HepG2 (cell line): ENCODE measurements at regions not wholly inside any gene's neighbourhood (a gene's known extent, or its start where the extent isn't known, plus 50 kb on each side); places are given as distances from the start of the nearest gene placed in this dataset.

Experiments used
- ATAC-seq: fragments of 200-7000 bp; cut with Tn5 transposase; 3 replicates; pipeline ENCODE4 v1.9.1; 2020; ENCODE audit warnings: mild to moderate bottlenecking, moderate library complexity
- BruUV-seq: library from RNA; stranded (reverse); fragments of 400-500 nt; replicated peaks from 2 replicates; lab custom pipeline; 2021; lab: Mats Ljungman, UMichigan
- CTCF ChIA-PET: fragments of 300-600 bp; formaldehyde crosslinking; extraction: SDS; loops from one replicate; lab custom pipeline; 2021; ENCODE audit warnings: low total read pairs, inconsistent platforms, low intra/inter-chr PET ratio; lab: Yijun Ruan, JAX
- POLR2A ChIA-PET: fragments of 350-600 bp; sonication (Branson Sonifier 250); formaldehyde crosslinking; loops from one replicate; lab custom pipeline; 2020; ENCODE audit warnings: antibody characterized with exemption, inconsistent platforms; lab: Yijun Ruan, JAX
- DNase-seq: peaks from one replicate; pipeline ENCODE4 v3.0.0-alpha.2; 2015; ENCODE audit warnings: low spot score
- FAIRE-seq: peaks from 3 replicates; lab custom pipeline; 2011; peaks lifted over from hg19 to GRCh38; lab: Jason Lieb, UNC
- H2AFZ ChIP-seq: one replicate; pipeline ENCODE4 v1.6.1; 2011; ENCODE audit warnings: low read length, inconsistent platforms
- H3K27ac ChIP-seq: fragments of 300-600 bp; 3 replicates; pipeline ENCODE4 v1.8.0; 2011; ENCODE audit warnings: mixed run types, mild to moderate bottlenecking, mixed read lengths, low read length, inconsistent platforms; ENCODE audit not compliant: insufficient read depth; ENCODE audit errors: extremely low read length
- H3K27me3 ChIP-seq, 2 experiments: fragments of 200-600 bp in 1 of 2; 2 replicates in 1 of 2; 3 replicates in 1 of 2; pipeline versions ENCODE4 v1.6.0 to v1.8.0; 2011; ENCODE audit warnings: low read length in 2 of 2, mild to moderate bottlenecking in 2 of 2, moderate library complexity in 2 of 2, inconsistent platforms in 1 of 2; ENCODE audit not compliant: insufficient read depth in 2 of 2, control insufficient read depth in 1 of 2
- H3K36me3 ChIP-seq, 2 experiments: fragments of 200-600 bp in 1 of 2; replicated peaks in 1 of 2; 2 replicates in 1 of 2; 3 replicates in 1 of 2; pipeline versions ENCODE4 v1.5.1 to v1.8.0; 2011; ENCODE audit warnings: low read length in 2 of 2, inconsistent platforms in 1 of 2; ENCODE audit not compliant: insufficient read depth in 2 of 2, control insufficient read depth in 1 of 2
- H3K4me1 ChIP-seq: 2 replicates; pipeline ENCODE4 v1.5.1; 2012; ENCODE audit warnings: low read length, inconsistent platforms; ENCODE audit not compliant: insufficient read depth
- H3K4me2 ChIP-seq: 2 replicates; pipeline ENCODE4 v1.6.0; 2011; ENCODE audit warnings: low read depth, low read length, inconsistent platforms
- H3K4me3 ChIP-seq, 3 experiments: fragments of 200-600 bp in 1 of 3; sonication (generic), shearing (Covaris generic) in 1 of 3; replicated peaks in 1 of 3; 2 replicates each; pipeline ENCODE4 v1.5.1; 2011 to 2016; ENCODE audit warnings: low read length in 3 of 3, inconsistent platforms in 2 of 3, low read depth in 2 of 3, mild to moderate bottlenecking in 2 of 3, control low read depth in 1 of 3, mixed read lengths in 1 of 3; ENCODE audit not compliant: insufficient read depth in 1 of 3
- H3K79me2 ChIP-seq: one replicate; pipeline ENCODE4 v1.6.1; 2011; ENCODE audit warnings: low read length, inconsistent platforms; ENCODE audit not compliant: insufficient read depth
- H3K9ac ChIP-seq: 2 replicates; pipeline ENCODE4 v1.6.0; 2011; ENCODE audit warnings: mild to moderate bottlenecking, low read depth, low read length, inconsistent platforms; ENCODE audit not compliant: insufficient read depth
- H3K9me3 ChIP-seq: 2 replicates; pipeline ENCODE4 v1.5.1; 2012; ENCODE audit warnings: mild to moderate bottlenecking, low read length
- H4K20me1 ChIP-seq: 2 replicates; pipeline ENCODE4 v1.6.0; 2011; ENCODE audit warnings: inconsistent platforms, mild to moderate bottlenecking, low read length, moderate library complexity; ENCODE audit not compliant: insufficient read depth
- BORCS8-MEF2B ChIP-seq: sonication (generic); formaldehyde crosslinking; IDR thresholded peaks from 2 replicates; pipeline ENCODE4 v1.8.0; 2022; ENCODE audit warnings: mild to moderate bottlenecking, missing genetic modification reagents
- CBX5 ChIP-seq: sonication (generic); formaldehyde crosslinking; IDR thresholded peaks from 2 replicates; pipeline ENCODE4 v1.4.0; 2020; ENCODE audit warnings: missing genetic modification reagents, borderline replicate concordance
- GLI4 ChIP-seq: sonication (generic); formaldehyde crosslinking; IDR thresholded peaks from 2 replicates; pipeline ENCODE4 v1.5.1; 2020; ENCODE audit warnings: missing genetic modification reagents, mild to moderate bottlenecking, moderate library complexity, borderline replicate concordance
- HDAC2 ChIP-seq: sonication (generic); formaldehyde crosslinking; IDR thresholded peaks from 2 replicates; pipeline ENCODE4 v1.4.0; 2020; ENCODE audit warnings: missing genetic modification reagents
- HOXA9 ChIP-seq: sonication (generic); formaldehyde crosslinking; IDR thresholded peaks from 2 replicates; pipeline ENCODE4 v1.8.1; 2022; ENCODE audit warnings: missing genetic modification reagents, mild to moderate bottlenecking, moderate library complexity, borderline replicate concordance
- IRF1 ChIP-seq: sonication (generic); formaldehyde crosslinking; IDR thresholded peaks from 2 replicates; pipeline ENCODE4 v1.4.0; 2020; ENCODE audit warnings: low read depth, mild to moderate bottlenecking, missing genetic modification reagents
- MTA3 ChIP-seq: sonication (generic); formaldehyde crosslinking; IDR thresholded peaks from 2 replicates; pipeline ENCODE4 v1.4.0; 2020; ENCODE audit warnings: missing genetic modification reagents
- NCOA2 ChIP-seq: sonication (generic); formaldehyde crosslinking; IDR thresholded peaks from 2 replicates; pipeline ENCODE4 v1.8.0; 2022; ENCODE audit warnings: inconsistent platforms
- PRDM15 ChIP-seq: sonication (generic); formaldehyde crosslinking; IDR thresholded peaks from 2 replicates; pipeline ENCODE4 v1.4.0; 2020; ENCODE audit warnings: missing genetic modification reagents
- PTBP1 ChIP-seq: fragments of 200-400 bp; formaldehyde crosslinking; IDR thresholded peaks from 2 replicates; pipeline ENCODE4 v1.6.1; 2018; ENCODE audit warnings: low read length, low read depth; ENCODE audit not compliant: poor library complexity, severe bottlenecking
- SP1 ChIP-seq, 2 experiments: fragments of 450-650 bp in 1 of 2; sonication (generic) in 1 of 2; formaldehyde crosslinking in 1 of 2; IDR thresholded peaks; 2 replicates each; pipeline versions ENCODE4 v1.4.0 to v1.6.1; 2016 to 2020; ENCODE audit warnings: missing genetic modification reagents in 1 of 2
- STAT5B ChIP-seq: sonication (generic); formaldehyde crosslinking; IDR thresholded peaks from 2 replicates; pipeline ENCODE4 v1.4.0; 2020; ENCODE audit warnings: missing genetic modification reagents
- TOE1 ChIP-seq: sonication (generic); formaldehyde crosslinking; IDR thresholded peaks from 2 replicates; pipeline ENCODE4 v1.4.0; 2020; ENCODE audit warnings: mild to moderate bottlenecking, missing genetic modification reagents
- ZNF20 ChIP-seq: sonication (generic); formaldehyde crosslinking; IDR thresholded peaks from 2 replicates; pipeline ENCODE4 v1.4.0; 2020; ENCODE audit warnings: mild to moderate bottlenecking, moderate library complexity, missing genetic modification reagents
- WGBS: methylation state at CpG from one replicate; pipeline ENCODE4 v1.1.6; 2017; ENCODE audit warnings: low lambda C conversion rate; 5-methylcytosine and 5-hydroxymethylcytosine counted together
- in situ Hi-C: cut with HindIII; loops from 2 replicates; pipeline ENCODE4 v1.10.0; 2017; ENCODE audit warnings: low pct_unique_long_range_greater_than_20kb; ENCODE audit not compliant: extremely low pct_ligation_motif_present
- intact Hi-C: fragments of 100-400 bp; cut with micrococcal nuclease; formaldehyde crosslinking; loops from one replicate; pipeline ENCODE4 v1.10.0; 2022; ENCODE audit not compliant: unreplicated experiment
- TF ChIP-seq, protein P1 (sequence below): sonication (generic); formaldehyde crosslinking; IDR thresholded peaks from 2 replicates; pipeline ENCODE4 v1.4.0; 2020; ENCODE audit warnings: missing genetic modification reagents

DNA sequence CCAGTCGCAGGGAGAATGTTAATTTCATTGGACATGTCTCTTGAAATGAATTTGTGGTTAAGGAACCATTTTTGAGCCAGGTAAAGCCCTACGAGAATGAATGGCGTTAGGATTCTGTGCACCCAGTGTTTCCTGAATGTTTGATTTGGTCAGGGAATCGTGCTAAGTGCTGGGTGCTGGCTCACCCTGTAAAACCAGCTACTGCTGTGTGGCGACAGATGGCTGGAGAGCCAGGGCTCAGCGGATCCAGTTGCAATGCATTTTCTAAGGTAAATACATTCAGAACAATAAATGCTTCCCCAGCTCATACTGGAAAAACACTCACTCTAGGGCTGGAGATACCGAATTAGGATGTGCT, 355.5 kb downstream of the GLRX3 start:
- ATAC-seq (no peak), FAIRE-seq (no peak), DNase-seq (no peak)
- H3K27ac ChIP-seq, result no peak overlapping the region
- in situ Hi-C loops (no loop called here), intact Hi-C loops (no loop called here)
- TF ChIP-seq STAT5B (CRISPR knock-in tag) (no peak), NCOA2 (no peak), HDAC2 (CRISPR knock-in tag) (no peak), IRF1 (CRISPR knock-in tag) (no peak), ZNF20 (CRISPR knock-in tag) (no peak), BORCS8-MEF2B (no peak), TOE1 (CRISPR knock-in tag) (no peak), GLI4 (CRISPR knock-in tag) (no peak), CBX5 (CRISPR knock-in tag) (no peak), MTA3 (CRISPR knock-in tag) (no peak), PTBP1 (no peak), PRDM15 (no peak), HOXA9 (CRISPR knock-in tag) (no peak), SP1 (IDR thresholded peaks at IDR 0.05) (no peak), SP1 (CRISPR knock-in tag; IDR thresholded peaks at IDR 0.05) (no peak)
- TF ChIP-seq, protein P1, sequence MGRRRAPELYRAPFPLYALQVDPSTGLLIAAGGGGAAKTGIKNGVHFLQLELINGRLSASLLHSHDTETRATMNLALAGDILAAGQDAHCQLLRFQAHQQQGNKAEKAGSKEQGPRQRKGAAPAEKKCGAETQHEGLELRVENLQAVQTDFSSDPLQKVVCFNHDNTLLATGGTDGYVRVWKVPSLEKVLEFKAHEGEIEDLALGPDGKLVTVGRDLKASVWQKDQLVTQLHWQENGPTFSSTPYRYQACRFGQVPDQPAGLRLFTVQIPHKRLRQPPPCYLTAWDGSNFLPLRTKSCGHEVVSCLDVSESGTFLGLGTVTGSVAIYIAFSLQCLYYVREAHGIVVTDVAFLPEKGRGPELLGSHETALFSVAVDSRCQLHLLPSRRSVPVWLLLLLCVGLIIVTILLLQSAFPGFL (CRISPR knock-in tag), result no peak
- CTCF ChIA-PET, result no interaction called here
- H3K79me2 ChIP-seq, result no peaks in the 10 kb centered on the region
- no peaks in the 10 kb centered on the region for H3K9me3 ChIP-seq
- POLR2A ChIA-PET, result no interaction called here
- no peak overlapping the region for H3K9ac ChIP-seq
- WGBS, result 16% methylated on average over 7 of the region's 7 CpGs
- H4K20me1 ChIP-seq, result no peaks in the 10 kb centered on the region
- H3K36me3 ChIP-seq, result no peaks in the 10 kb centered on the region
- H3K4me1 ChIP-seq, result no peaks in the 10 kb centered on the region
- BruUV-seq, result no TSS peak
- H3K4me2 ChIP-seq, result no peak overlapping the region
- H2AFZ ChIP-seq, result no peak overlapping the region
- H3K4me3 ChIP-seq, result no peak overlapping the region
- peaks cover 0 to 8% of the 10 kb centered on the region in 2 experiments; a peak in 2 of 5 replicates for H3K27me3 ChIP-seq
